Sigmoid colon (tissue), 4 donors: ENCODE measurements at regions not wholly inside any gene's neighbourhood (a gene's known extent, or its start where the extent isn't known, plus 50 kb on each side); places are given as distances from the start of the nearest gene placed in this dataset.

Experiments
- EP300 ChIP-seq, 4 donors: sonication (generic); formaldehyde crosslinking; IDR thresholded peaks; one replicate each; pipeline ENCODE4 v1.6.1; 2017; ENCODE audit warnings: antibody characterized with exemption in 4 of 4
- POLR2A ChIP-seq, 2 donors: fragments of 450-650 bp; IDR thresholded peaks; one replicate each; pipeline ENCODE4 v1.6.1; 2016; ENCODE audit warnings: antibody characterized with exemption in 2 of 2, mild to moderate bottlenecking in 2 of 2, moderate library complexity in 2 of 2
- TF ChIP-seq, protein P1 (sequence below), 4 experiments: fragments of 450-650 bp in 3 of 4; fragments of 200-600 bp in 1 of 4; IDR thresholded peaks; one replicate each; pipeline ENCODE4 v1.5.1; 2016 to 2019; ENCODE audit warnings: antibody characterized with exemption in 4 of 4, mild to moderate bottlenecking in 3 of 4, moderate library complexity in 2 of 4

- TF ChIP-seq, protein P1, sequence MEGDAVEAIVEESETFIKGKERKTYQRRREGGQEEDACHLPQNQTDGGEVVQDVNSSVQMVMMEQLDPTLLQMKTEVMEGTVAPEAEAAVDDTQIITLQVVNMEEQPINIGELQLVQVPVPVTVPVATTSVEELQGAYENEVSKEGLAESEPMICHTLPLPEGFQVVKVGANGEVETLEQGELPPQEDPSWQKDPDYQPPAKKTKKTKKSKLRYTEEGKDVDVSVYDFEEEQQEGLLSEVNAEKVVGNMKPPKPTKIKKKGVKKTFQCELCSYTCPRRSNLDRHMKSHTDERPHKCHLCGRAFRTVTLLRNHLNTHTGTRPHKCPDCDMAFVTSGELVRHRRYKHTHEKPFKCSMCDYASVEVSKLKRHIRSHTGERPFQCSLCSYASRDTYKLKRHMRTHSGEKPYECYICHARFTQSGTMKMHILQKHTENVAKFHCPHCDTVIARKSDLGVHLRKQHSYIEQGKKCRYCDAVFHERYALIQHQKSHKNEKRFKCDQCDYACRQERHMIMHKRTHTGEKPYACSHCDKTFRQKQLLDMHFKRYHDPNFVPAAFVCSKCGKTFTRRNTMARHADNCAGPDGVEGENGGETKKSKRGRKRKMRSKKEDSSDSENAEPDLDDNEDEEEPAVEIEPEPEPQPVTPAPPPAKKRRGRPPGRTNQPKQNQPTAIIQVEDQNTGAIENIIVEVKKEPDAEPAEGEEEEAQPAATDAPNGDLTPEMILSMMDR (IDR thresholded peaks at IDR 0.05) = no peak
- no peak for TF ChIP-seq POLR2A (IDR thresholded peaks at IDR 0.05)
- no peak for TF ChIP-seq EP300 (IDR thresholded peaks at IDR 0.05)
Measured at GRCh38 chr12:23340351-23340750, 609.1 kb downstream of the SOX5 start.
